ENCODE measurements at regions not wholly inside any gene's neighbourhood (a gene's known extent, or its start where the extent isn't known, plus 50 kb on each side); places are given as distances from the start of the nearest gene placed in this dataset.
A peak's percentile ranks its signal among the peaks of the same experiment; 100 is the strongest.

GRCh38 chr18:75931079-75931478, 503.6 kb upstream of the SMIM21 start:
- Histone ChIP-seq H3K27me3 (ENCODE audit: control insufficient read depth in 1 of 2, insufficient read depth in 2 of 2, low read length in 2 of 2) (no peaks in the 10 kb centered on the region), H3K4me1 (ENCODE audit: insufficient read depth, low read length) (no peaks in the 10 kb centered on the region), H3K36me3 (ENCODE audit: insufficient read depth, low read length) (no peaks in the 10 kb centered on the region), H3K9me3 (ENCODE audit: low read length) (no peaks in the 10 kb centered on the region), H3K9ac (ENCODE audit: low read length) (no peak overlapping the region), H3K4me3 (ENCODE audit: low read depth in 1 of 2, low read length in 2 of 2) (no peak overlapping the region), H3K27ac (ENCODE audit: low read depth, low read length) (no peak overlapping the region)

- Histone ChIP-seq H3K27me3 (ENCODE audit: control insufficient read depth in 1 of 2, insufficient read depth in 2 of 2, low read length in 2 of 2) (no peaks in the 10 kb centered on the region), H3K4me3 (ENCODE audit: low read depth in 1 of 2, low read length in 2 of 2) (no peak overlapping the region), H3K9ac (ENCODE audit: low read length) (no peak overlapping the region), H3K36me3 (ENCODE audit: insufficient read depth, low read length) (no peaks in the 10 kb centered on the region), H3K9me3 (ENCODE audit: low read length) (no peaks in the 10 kb centered on the region), H3K4me1 (ENCODE audit: insufficient read depth, low read length) (peaks cover 5% of the 10 kb centered on the region), H3K27ac (ENCODE audit: low read depth, low read length) (no peak overlapping the region)
Observed at GRCh38 chr18:75928706-75929105, 501.2 kb upstream of the SMIM21 start.

GRCh38 chr18:75927791-75928190, 500.3 kb upstream of the SMIM21 start:
- Histone ChIP-seq H3K4me1 (ENCODE audit: insufficient read depth, low read length) (peaks cover 14% of the 10 kb centered on the region), H3K9me3 (ENCODE audit: low read length) (no peaks in the 10 kb centered on the region), H3K36me3 (ENCODE audit: insufficient read depth, low read length) (no peaks in the 10 kb centered on the region), H3K4me3 (ENCODE audit: low read depth in 1 of 2, low read length in 2 of 2) (no peak overlapping the region), H3K27me3 (ENCODE audit: control insufficient read depth in 1 of 2, insufficient read depth in 2 of 2, low read length in 2 of 2) (no peaks in the 10 kb centered on the region), H3K9ac (ENCODE audit: low read length) (no peak overlapping the region), H3K27ac (ENCODE audit: low read depth, low read length) (no peak overlapping the region)

- Histone ChIP-seq H3K4me3 (ENCODE audit: low read depth in 1 of 2, low read length in 2 of 2) (no peak overlapping the region), H3K4me1 (ENCODE audit: insufficient read depth, low read length) (peaks cover 18% of the 10 kb centered on the region), H3K9me3 (ENCODE audit: low read length) (no peaks in the 10 kb centered on the region), H3K27ac (ENCODE audit: low read depth, low read length) (no peak overlapping the region), H3K27me3 (ENCODE audit: control insufficient read depth in 1 of 2, insufficient read depth in 2 of 2, low read length in 2 of 2) (no peaks in the 10 kb centered on the region), H3K36me3 (ENCODE audit: insufficient read depth, low read length) (no peaks in the 10 kb centered on the region), H3K9ac (ENCODE audit: low read length) (no peak overlapping the region)
Observed at GRCh38 chr18:75926811-75927210, 499.3 kb upstream of the SMIM21 start.

GRCh38 chr18:75923169-75923568, 495.7 kb upstream of the SMIM21 start:
- Histone ChIP-seq H3K27ac (ENCODE audit: low read depth, low read length) (peak overlapping the region; percentile 39), H3K9ac (ENCODE audit: low read length) (no peak overlapping the region), H3K27me3 (ENCODE audit: control insufficient read depth in 1 of 2, insufficient read depth in 2 of 2, low read length in 2 of 2) (no peaks in the 10 kb centered on the region), H3K36me3 (ENCODE audit: insufficient read depth, low read length) (no peaks in the 10 kb centered on the region), H3K9me3 (ENCODE audit: low read length) (no peaks in the 10 kb centered on the region), H3K4me1 (ENCODE audit: insufficient read depth, low read length) (peaks cover 18% of the 10 kb centered on the region), H3K4me3 (ENCODE audit: low read depth in 1 of 2, low read length in 2 of 2) (no peak overlapping the region)

- Histone ChIP-seq H3K9me3 (ENCODE audit: low read length) (no peaks in the 10 kb centered on the region), H3K9ac (ENCODE audit: low read length) (no peak overlapping the region), H3K27me3 (ENCODE audit: control insufficient read depth in 1 of 2, insufficient read depth in 2 of 2, low read length in 2 of 2) (no peaks in the 10 kb centered on the region), H3K4me1 (ENCODE audit: insufficient read depth, low read length) (peaks cover 9% of the 10 kb centered on the region), H3K4me3 (ENCODE audit: low read depth in 1 of 2, low read length in 2 of 2) (peak overlapping the region; percentile 48), H3K36me3 (ENCODE audit: insufficient read depth, low read length) (no peaks in the 10 kb centered on the region), H3K27ac (ENCODE audit: low read depth, low read length) (no peak overlapping the region)
Observed at GRCh38 chr18:75916624-75916982, 489.1 kb upstream of the SMIM21 start.

GRCh38 chr18:75915941-75916623, 488.6 kb upstream of the SMIM21 start:
- Histone ChIP-seq H3K9me3 (ENCODE audit: low read length) (no peaks in the 10 kb centered on the region), H3K4me1 (ENCODE audit: insufficient read depth, low read length) (peaks cover 9% of the 10 kb centered on the region), H3K27me3 (ENCODE audit: control insufficient read depth in 1 of 2, insufficient read depth in 2 of 2, low read length in 2 of 2) (no peaks in the 10 kb centered on the region), H3K9ac (ENCODE audit: low read length) (no peak overlapping the region), H3K4me3 (ENCODE audit: low read depth in 1 of 2, low read length in 2 of 2) (peak overlapping the region; percentile 48), H3K36me3 (ENCODE audit: insufficient read depth, low read length) (no peaks in the 10 kb centered on the region), H3K27ac (ENCODE audit: low read depth, low read length) (peak overlapping the region; percentile 41)

- Histone ChIP-seq H3K9me3 (ENCODE audit: low read length) (no peaks in the 10 kb centered on the region), H3K4me1 (ENCODE audit: insufficient read depth, low read length) (peaks cover 9% of the 10 kb centered on the region), H3K27me3 (ENCODE audit: control insufficient read depth in 1 of 2, insufficient read depth in 2 of 2, low read length in 2 of 2) (no peaks in the 10 kb centered on the region), H3K9ac (ENCODE audit: low read length) (no peak overlapping the region), H3K27ac (ENCODE audit: low read depth, low read length) (no peak overlapping the region), H3K4me3 (ENCODE audit: low read depth in 1 of 2, low read length in 2 of 2) (no peak overlapping the region), H3K36me3 (ENCODE audit: insufficient read depth, low read length) (no peaks in the 10 kb centered on the region)
Observed at GRCh38 chr18:75912829-75913228, 485.3 kb upstream of the SMIM21 start.

- H3K27ac ChIP-seq (ENCODE audit: low read depth, low read length) = no peak overlapping the region
Observed at GRCh38 chr18:75904416-75904815, 476.9 kb upstream of the SMIM21 start.

GRCh38 chr18:75898651-75899050, 471.1 kb upstream of the SMIM21 start:
- Histone ChIP-seq H3K4me1 (ENCODE audit: insufficient read depth, low read length) (peaks cover 15% of the 10 kb centered on the region), H3K27me3 (ENCODE audit: control insufficient read depth in 1 of 2, insufficient read depth in 2 of 2, low read length in 2 of 2) (no peaks in the 10 kb centered on the region), H3K9me3 (ENCODE audit: low read length) (no peaks in the 10 kb centered on the region), H3K4me3 (ENCODE audit: low read depth in 1 of 2, low read length in 2 of 2) (no peak overlapping the region), H3K27ac (ENCODE audit: low read depth, low read length) (no peak overlapping the region), H3K36me3 (ENCODE audit: insufficient read depth, low read length) (no peaks in the 10 kb centered on the region), H3K9ac (ENCODE audit: low read length) (no peak overlapping the region)

More at GRCh38 chr18:75904416-75904815, 476.9 kb upstream of the SMIM21 start:
- Histone ChIP-seq H3K36me3 (ENCODE audit: insufficient read depth, low read length) (no peaks in the 10 kb centered on the region), H3K27me3 (ENCODE audit: control insufficient read depth in 1 of 2, insufficient read depth in 2 of 2, low read length in 2 of 2) (no peaks in the 10 kb centered on the region), H3K4me3 (ENCODE audit: low read depth in 1 of 2, low read length in 2 of 2) (no peak overlapping the region), H3K9ac (ENCODE audit: low read length) (no peak overlapping the region), H3K9me3 (ENCODE audit: low read length) (no peaks in the 10 kb centered on the region), H3K4me1 (ENCODE audit: insufficient read depth, low read length) (peaks cover 6% of the 10 kb centered on the region)

GRCh38 chr18:75897386-75897785, 469.9 kb upstream of the SMIM21 start:
- Histone ChIP-seq H3K4me1 (ENCODE audit: insufficient read depth, low read length) (peaks cover 9% of the 10 kb centered on the region), H3K9ac (ENCODE audit: low read length) (no peak overlapping the region), H3K27ac (ENCODE audit: low read depth, low read length) (no peak overlapping the region), H3K36me3 (ENCODE audit: insufficient read depth, low read length) (no peaks in the 10 kb centered on the region), H3K4me3 (ENCODE audit: low read depth in 1 of 2, low read length in 2 of 2) (no peak overlapping the region), H3K9me3 (ENCODE audit: low read length) (no peaks in the 10 kb centered on the region), H3K27me3 (ENCODE audit: control insufficient read depth in 1 of 2, insufficient read depth in 2 of 2, low read length in 2 of 2) (no peaks in the 10 kb centered on the region)

GRCh38 chr18:75896865-75897264, 469.4 kb upstream of the SMIM21 start:
- no peaks in the 10 kb centered on the region for H3K27me3 ChIP-seq (ENCODE audit: control insufficient read depth in 1 of 2, insufficient read depth in 2 of 2, low read length in 2 of 2)
- H3K4me1 ChIP-seq (ENCODE audit: insufficient read depth, low read length) = peaks cover 9% of the 10 kb centered on the region
- H3K9ac ChIP-seq (ENCODE audit: low read length) = no peak overlapping the region
- H3K36me3 ChIP-seq (ENCODE audit: insufficient read depth, low read length) = no peaks in the 10 kb centered on the region
- H3K4me3 ChIP-seq (ENCODE audit: low read depth in 1 of 2, low read length in 2 of 2) = no peak overlapping the region
- H3K27ac ChIP-seq (ENCODE audit: low read depth, low read length) = no peak overlapping the region
- H3K9me3 ChIP-seq (ENCODE audit: low read length) = no peaks in the 10 kb centered on the region
